ENCODE measurements at regions not wholly inside any gene's neighbourhood (a gene's known extent, or its start where the extent isn't known, plus 50 kb on each side); places are given as distances from the start of the nearest gene placed in this dataset.

DNA sequence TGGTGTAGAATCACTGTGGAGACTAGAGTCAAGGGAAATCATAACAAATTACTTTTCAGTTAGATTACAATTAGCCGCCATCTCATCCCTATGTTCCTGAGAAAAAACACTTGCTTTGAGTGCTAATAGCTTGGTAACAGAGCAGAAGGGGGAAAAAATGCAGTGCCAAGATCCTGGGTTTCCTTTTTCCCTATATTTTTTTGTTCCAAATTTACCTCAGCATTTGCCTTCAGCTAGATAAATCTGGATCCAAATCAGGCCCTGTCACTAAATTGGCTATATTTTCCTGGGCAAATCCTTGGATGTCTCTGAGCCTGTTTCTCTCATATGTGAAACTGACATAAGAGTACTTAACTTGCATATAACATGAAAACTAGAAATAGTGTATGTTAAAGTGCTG is 86.0 kb downstream of the TENT5A start (continued):
- TF ChIP-seq SIRT6 (IDR thresholded peaks at IDR 0.05; ENCODE audit: low read length) (no peak), TEAD4 (IDR thresholded peaks at IDR 0.05; ENCODE audit: low read depth, low read length) (no peak), GTF2F1 (IDR thresholded peaks at IDR 0.05; ENCODE audit: borderline replicate concordance, low read depth, low read length) (no peak), CREB1 (IDR thresholded peaks at IDR 0.05) (no peak)

All from H1 (cell line).